ENCODE measurements at regions not wholly inside any gene's neighbourhood (a gene's known extent, or its start where the extent isn't known, plus 50 kb on each side); places are given as distances from the start of the nearest gene placed in this dataset.

GRCh38 chr10:28363376-28363775, 60.5 kb upstream of the MPP7 start:
- TF ChIP-seq EZH2phosphoT487 (IDR thresholded peaks at IDR 0.05; ENCODE audit: low read length): no peak
- TF ChIP-seq CTCF (IDR thresholded peaks at IDR 0.05; ENCODE audit: low read length): no peak
- TF ChIP-seq EZH2 (optimal IDR thresholded peaks at IDR 0.05; ENCODE audit: low read depth, low read length): no peak
- Histone ChIP-seq H3K4me3 (ENCODE audit: low read length) (no peak overlapping the region), H3F3A (ENCODE audit: insufficient read depth, low read length) (peaks cover 11% of the 10 kb centered on the region), H3K27ac (ENCODE audit: low read length) (no peak overlapping the region), H3K4me2 (ENCODE audit: low read depth, low read length) (no peak overlapping the region), H3K36me3 (replicated peaks; ENCODE audit: insufficient read depth, low read length) (no peaks in the 10 kb centered on the region), H4K20me1 (ENCODE audit: insufficient read depth, low read length) (peaks cover 7% of the 10 kb centered on the region; the same call in 1 of the 2 replicates), H3K9me3 (replicated peaks; ENCODE audit: insufficient read depth, low read length) (no peaks in the 10 kb centered on the region), H3K4me1 (ENCODE audit: low read length) (peaks cover 21% of the 10 kb centered on the region), H3K79me2 (ENCODE audit: low read length) (no peaks in the 10 kb centered on the region), H3K9ac (ENCODE audit: low read length) (no peak overlapping the region), H2AFZ (ENCODE audit: low read length) (no peak overlapping the region), H3K27me3 (replicated peaks; ENCODE audit: insufficient read depth, low read length) (peaks cover 29% of the 10 kb centered on the region), H3K9me2 (replicated peaks; ENCODE audit: insufficient read depth, low read length) (no peaks in the 10 kb centered on the region)
- no peak for DNase-seq

GRCh38 chr10:28365840-28366239, 63.0 kb upstream of the MPP7 start:
- Histone ChIP-seq H3K27me3 (replicated peaks; ENCODE audit: insufficient read depth, low read length) (peaks cover 46% of the 10 kb centered on the region), H3K9me3 (replicated peaks; ENCODE audit: insufficient read depth, low read length) (no peaks in the 10 kb centered on the region), H3K36me3 (replicated peaks; ENCODE audit: insufficient read depth, low read length) (no peaks in the 10 kb centered on the region), H3K9ac (ENCODE audit: low read length) (no peak overlapping the region), H3K4me3 (ENCODE audit: low read length) (no peak overlapping the region), H3K4me1 (ENCODE audit: low read length) (peaks cover 21% of the 10 kb centered on the region), H3K27ac (ENCODE audit: low read length) (no peak overlapping the region), H3F3A (ENCODE audit: insufficient read depth, low read length) (peaks cover 12% of the 10 kb centered on the region), H3K79me2 (ENCODE audit: low read length) (no peaks in the 10 kb centered on the region), H2AFZ (ENCODE audit: low read length) (no peak overlapping the region), H3K4me2 (ENCODE audit: low read depth, low read length) (peak overlapping the region; percentile 36; the same call in 1 of the 2 replicates), H3K9me2 (replicated peaks; ENCODE audit: insufficient read depth, low read length) (no peaks in the 10 kb centered on the region), H4K20me1 (ENCODE audit: insufficient read depth, low read length) (peaks cover 7% of the 10 kb centered on the region; the same call in 1 of the 2 replicates)
- TF ChIP-seq CTCF (IDR thresholded peaks at IDR 0.05; ENCODE audit: low read length) (no peak), EZH2 (optimal IDR thresholded peaks at IDR 0.05; ENCODE audit: low read depth, low read length) (no peak), EZH2phosphoT487 (IDR thresholded peaks at IDR 0.05; ENCODE audit: low read length) (no peak)
- DNase-seq: no peak

- no peaks in the 10 kb centered on the region for H3K36me3 ChIP-seq (replicated peaks; ENCODE audit: insufficient read depth, low read length)
- no peak overlapping the region for H3K27ac ChIP-seq (ENCODE audit: low read length)
- H4K20me1 ChIP-seq (ENCODE audit: insufficient read depth, low read length): peaks cover 7% of the 10 kb centered on the region; the same call in 1 of the 2 replicates
- no peak for TF ChIP-seq EZH2 (optimal IDR thresholded peaks at IDR 0.05; ENCODE audit: low read depth, low read length)
- TF ChIP-seq EZH2phosphoT487 (IDR thresholded peaks at IDR 0.05; ENCODE audit: low read length): no peak
- no peak for TF ChIP-seq CTCF (IDR thresholded peaks at IDR 0.05; ENCODE audit: low read length)
- H3K4me3 ChIP-seq (ENCODE audit: low read length): no peak overlapping the region
- H3K9ac ChIP-seq (ENCODE audit: low read length): no peak overlapping the region
- H3K27me3 ChIP-seq (replicated peaks; ENCODE audit: insufficient read depth, low read length): peaks cover 56% of the 10 kb centered on the region
- peaks cover 12% of the 10 kb centered on the region for H3F3A ChIP-seq (ENCODE audit: insufficient read depth, low read length)
- H3K79me2 ChIP-seq (ENCODE audit: low read length): no peaks in the 10 kb centered on the region
- H3K9me3 ChIP-seq (replicated peaks; ENCODE audit: insufficient read depth, low read length): no peaks in the 10 kb centered on the region
- no peaks in the 10 kb centered on the region for H3K9me2 ChIP-seq (replicated peaks; ENCODE audit: insufficient read depth, low read length)
- no peak overlapping the region for H3K4me2 ChIP-seq (ENCODE audit: low read depth, low read length)
- H3K4me1 ChIP-seq (ENCODE audit: low read length): peaks cover 21% of the 10 kb centered on the region
- H2AFZ ChIP-seq (ENCODE audit: low read length): no peak overlapping the region
- DNase-seq: no peak
Observed at GRCh38 chr10:28366994-28367393, 64.1 kb upstream of the MPP7 start.
